OCI-LY7 (cell line): ENCODE measurements at regions not wholly inside any gene's neighbourhood (a gene's known extent, or its start where the extent isn't known, plus 50 kb on each side); places are given as distances from the start of the nearest gene placed in this dataset.

Source experiments
- CTCF ChIP-seq: fragments of 200-600 bp; sonication (generic); conservative IDR thresholded peaks from 2 replicates; pipeline ENCODE4 v1.5.1; 2014; ENCODE audit warnings: mild to moderate bottlenecking, antibody characterized with exemption, low read length, moderate library complexity, mixed read lengths
- EZH2phosphoT487 ChIP-seq: fragments of 200-600 bp; sonication (generic); IDR thresholded peaks from 2 replicates; pipeline ENCODE4 v1.6.1; 2018; ENCODE audit warnings: low read depth, borderline replicate concordance, mild to moderate bottlenecking, mixed run types, antibody characterized with exemption, low read length, moderate library complexity, mixed read lengths

- no peak for TF ChIP-seq CTCF
- TF ChIP-seq EZH2phosphoT487, result no peak
Observed at GRCh38 chr11:69873166-69874077, 54.2 kb upstream of the FGF3 start.
